ENCODE measurements at regions not wholly inside any gene's neighbourhood (a gene's known extent, or its start where the extent isn't known, plus 50 kb on each side); places are given as distances from the start of the nearest gene placed in this dataset.

GRCh38 chr2:111709321-111709720 lies 174.7 kb downstream of the ANAPC1 start:
- TF ChIP-seq POLR2A (IDR thresholded peaks at IDR 0.05), result no peak
- TF ChIP-seq CTCF (IDR thresholded peaks at IDR 0.05), result no peak
